OCI-LY3 (cell line): ENCODE measurements at regions not wholly inside any gene's neighbourhood (a gene's known extent, or its start where the extent isn't known, plus 50 kb on each side); places are given as distances from the start of the nearest gene placed in this dataset.

Source experiments
- H2AFZ ChIP-seq: fragments of 200-600, 300-600 bp; shearing (Covaris generic); 2 replicates; pipeline ENCODE4 v1.6.0; 2014; ENCODE audit warnings: antibody characterized with exemption, low read depth, low read length
- H3K27ac ChIP-seq: fragments of 200-600, 300-600 bp; sonication (generic); 2 replicates; pipeline ENCODE4 v1.5.1; 2014; ENCODE audit warnings: mild to moderate bottlenecking, low read length, moderate library complexity, mixed read lengths
- H3K27me3 ChIP-seq: fragments of 200-600, 300-600 bp; sonication (generic); 2 replicates; pipeline ENCODE4 v1.6.1; 2014; ENCODE audit warnings: low read depth, low read length, mixed read lengths
- H3K36me3 ChIP-seq: fragments of 200-600, 300-600 bp; sonication (generic); replicated peaks from 2 replicates; pipeline ENCODE3; 2014; ENCODE audit warnings: low read depth, low read length, mixed read lengths
- H3K4me1 ChIP-seq: fragments of 300-600, 200-600 bp; sonication (generic); 2 replicates; pipeline ENCODE4 v1.6.1; 2014; ENCODE audit warnings: low read length, mixed read lengths
- H3K4me2 ChIP-seq: fragments of 200-600, 300-600 bp; sonication (generic); 2 replicates; pipeline ENCODE4 v1.6.1; 2014; ENCODE audit warnings: low read length, mixed read lengths
- H3K4me3 ChIP-seq: fragments of 300-600, 200-600 bp; sonication (generic); 2 replicates; pipeline ENCODE4 v1.5.1; 2014; ENCODE audit warnings: antibody characterized with exemption, mild to moderate bottlenecking, low read length, moderate library complexity
- H3K79me2 ChIP-seq: fragments of 300-600, 200-600 bp; shearing (Covaris generic); 2 replicates; pipeline ENCODE4 v1.6.1; 2014; ENCODE audit warnings: mild to moderate bottlenecking, low read length, mixed read lengths
- H3K9ac ChIP-seq: fragments of 300-600, 200-600 bp; shearing (Covaris generic); 2 replicates; pipeline ENCODE4 v1.6.0; 2014; ENCODE audit warnings: mild to moderate bottlenecking, low read length, moderate library complexity
- H3K9me3 ChIP-seq: fragments of 200-600, 300-600 bp; shearing (Covaris generic); 2 replicates; pipeline ENCODE4 v1.6.1; 2014; ENCODE audit warnings: low read length, mixed read lengths; ENCODE audit not compliant: insufficient read depth
- H4K20me1 ChIP-seq: fragments of 200-600, 300-600 bp; sonication (generic); 2 replicates; pipeline ENCODE4 v1.6.1; 2016; ENCODE audit warnings: low read length, mixed read lengths; ENCODE audit not compliant: insufficient read depth
- CTCF ChIP-seq: fragments of 200-600, 300-600 bp; sonication (generic); IDR thresholded peaks from 2 replicates; pipeline ENCODE4 v1.5.1; 2014; ENCODE audit warnings: antibody characterized with exemption, low read length, low read depth
- EZH2phosphoT487 ChIP-seq: fragments of 200-600 bp; shearing (Covaris generic); IDR thresholded peaks from 2 replicates; pipeline ENCODE4 v1.6.1; 2018; ENCODE audit warnings: antibody characterized with exemption, mixed run types, low read depth

- H3K9ac ChIP-seq = no peak overlapping the region
- H3K36me3 ChIP-seq = no peaks in the 10 kb centered on the region
- no peak overlapping the region for H2AFZ ChIP-seq
- H3K27me3 ChIP-seq = no peaks in the 10 kb centered on the region
- H4K20me1 ChIP-seq = no peaks in the 10 kb centered on the region
- TF ChIP-seq CTCF (no peak), EZH2phosphoT487 (no peak)
- no peak overlapping the region for H3K4me2 ChIP-seq
- H3K4me1 ChIP-seq = no peaks in the 10 kb centered on the region
- H3K9me3 ChIP-seq = no peaks in the 10 kb centered on the region
- H3K27ac ChIP-seq = no peak overlapping the region
- no peaks in the 10 kb centered on the region for H3K79me2 ChIP-seq
- no peak overlapping the region for H3K4me3 ChIP-seq
These were observed 110.0 kb upstream of the ETAA1 start for GRCh38 chr2:67286981-67287759.

GRCh38 chr2:67289271-67289670 is 107.9 kb upstream of the ETAA1 start:
- Histone ChIP-seq H3K27ac (no peak overlapping the region), H2AFZ (no peak overlapping the region), H3K9ac (no peak overlapping the region), H3K4me3 (no peak overlapping the region), H3K79me2 (no peaks in the 10 kb centered on the region), H3K27me3 (no peaks in the 10 kb centered on the region), H3K4me1 (no peaks in the 10 kb centered on the region), H3K9me3 (no peaks in the 10 kb centered on the region), H3K4me2 (no peak overlapping the region), H3K36me3 (no peaks in the 10 kb centered on the region), H4K20me1 (no peaks in the 10 kb centered on the region)
- TF ChIP-seq EZH2phosphoT487 = no peak
- no peak for TF ChIP-seq CTCF

- Histone ChIP-seq H3K27ac (no peak overlapping the region), H3K4me1 (no peaks in the 10 kb centered on the region), H3K27me3 (no peaks in the 10 kb centered on the region), H3K9me3 (no peaks in the 10 kb centered on the region), H4K20me1 (no peaks in the 10 kb centered on the region), H3K4me3 (no peak overlapping the region), H2AFZ (no peak overlapping the region), H3K9ac (no peak overlapping the region), H3K36me3 (no peaks in the 10 kb centered on the region), H3K4me2 (no peak overlapping the region), H3K79me2 (no peaks in the 10 kb centered on the region)
- TF ChIP-seq CTCF (no peak), EZH2phosphoT487 (no peak)
These were observed 107.2 kb upstream of the ETAA1 start for GRCh38 chr2:67289921-67290371.

- TF ChIP-seq EZH2phosphoT487 = no peak
- TF ChIP-seq CTCF = no peak
- Histone ChIP-seq H3K9me3 (no peaks in the 10 kb centered on the region), H4K20me1 (no peaks in the 10 kb centered on the region), H3K36me3 (no peaks in the 10 kb centered on the region), H3K9ac (no peak overlapping the region), H3K4me2 (no peak overlapping the region), H2AFZ (no peak overlapping the region), H3K27ac (no peak overlapping the region), H3K27me3 (no peaks in the 10 kb centered on the region), H3K4me3 (no peak overlapping the region), H3K79me2 (no peaks in the 10 kb centered on the region), H3K4me1 (no peaks in the 10 kb centered on the region)
These were observed 106.5 kb upstream of the ETAA1 start for GRCh38 chr2:67290451-67291290.
